NCI-H345 (cell line): ENCODE measurements at regions not wholly inside any gene's neighbourhood (a gene's known extent, or its start where the extent isn't known, plus 50 kb on each side); places are given as distances from the start of the nearest gene placed in this dataset.

Experiments used
- DNase-seq: peaks from one replicate; lab custom pipeline; 2025; lab: John Stamatoyannopoulos, UW

GRCh38 chr6:132244744-132245143 is 156.5 kb downstream of the MOXD1 start:
- no peak for DNase-seq

- DNase-seq, result no peak
Measured at GRCh38 chr6:132236744-132237143, 164.5 kb downstream of the MOXD1 start.

GRCh38 chr6:132236281-132236680 is 165.0 kb downstream of the MOXD1 start:
- no peak for DNase-seq

GRCh38 chr6:132235596-132236280 is 165.5 kb downstream of the MOXD1 start:
- no peak for DNase-seq

- DNase-seq, result no peak
Measured at GRCh38 chr6:132234356-132234755, 166.9 kb downstream of the MOXD1 start.

- DNase-seq, result no peak
Measured at GRCh38 chr6:132231121-132231884, 170.0 kb downstream of the MOXD1 start.

- no peak for DNase-seq
Measured at GRCh38 chr6:132228894-132229293, 172.4 kb downstream of the MOXD1 start.

- no peak for DNase-seq
Measured at GRCh38 chr6:132227904-132228303, 173.4 kb downstream of the MOXD1 start.

GRCh38 chr6:132224943-132225342 is 176.3 kb downstream of the MOXD1 start:
- no peak for DNase-seq

- DNase-seq, result no peak
Measured at GRCh38 chr6:132220800-132221199, 180.5 kb downstream of the MOXD1 start.

GRCh38 chr6:132219901-132220300 is 181.4 kb downstream of the MOXD1 start:
- DNase-seq, result no peak

GRCh38 chr6:132218059-132218696 is 183.1 kb downstream of the MOXD1 start:
- no peak for DNase-seq

- DNase-seq, result no peak
Measured at GRCh38 chr6:132215805-132216204, 185.5 kb downstream of the MOXD1 start.

- DNase-seq, result no peak
Measured at GRCh38 chr6:132214716-132215115, 186.6 kb downstream of the MOXD1 start.

- DNase-seq, result no peak
Measured at GRCh38 chr6:132213732-132214131, 187.5 kb downstream of the MOXD1 start.

GRCh38 chr6:132213191-132213590 is 188.1 kb downstream of the MOXD1 start:
- DNase-seq, result no peak

- no peak for DNase-seq
Measured at GRCh38 chr6:132210886-132211563, 190.2 kb downstream of the MOXD1 start.

- no peak for DNase-seq
Measured at GRCh38 chr6:132209351-132209750, 191.9 kb downstream of the MOXD1 start.

- no peak for DNase-seq
Measured at GRCh38 chr6:132207991-132208390, 193.3 kb downstream of the MOXD1 start.

- DNase-seq, result no peak
Measured at GRCh38 chr6:132205946-132206345, 195.3 kb downstream of the MOXD1 start.

- no peak for DNase-seq
Measured at GRCh38 chr6:132204591-132204990, 196.7 kb downstream of the MOXD1 start.

- DNase-seq, result no peak
Measured at GRCh38 chr6:132202574-132202973, 198.7 kb downstream of the MOXD1 start.

- DNase-seq, result no peak
Measured at GRCh38 chr6:132199343-132199742, 201.9 kb downstream of the MOXD1 start.
